ENCODE measurements at regions not wholly inside any gene's neighbourhood (a gene's known extent, or its start where the extent isn't known, plus 50 kb on each side); places are given as distances from the start of the nearest gene placed in this dataset.

- 83% methylated on average over 2 of the region's 2 CpGs for WGBS (ENCODE audit: insufficient coverage)
- no peak overlapping the region for H3K9ac ChIP-seq (ENCODE audit: insufficient read depth, low read length, poor library complexity, severe bottlenecking)
- no peak for TF ChIP-seq CTCF (IDR thresholded peaks at IDR 0.05)
Measured at GRCh38 chr1:242703467-242703866, 179.0 kb upstream of the PLD5 start.

GRCh38 chr1:242692988-242693387 lies 168.5 kb upstream of the PLD5 start:
- H3K27me3 ChIP-seq (ENCODE audit: control insufficient read depth in 2 of 2, insufficient read depth in 2 of 2, low read length in 2 of 2), result no peaks in the 10 kb centered on the region
- H3K4me1 ChIP-seq (ENCODE audit: control insufficient read depth in 1 of 2, insufficient read depth in 2 of 2, low read length in 2 of 2), result no peaks in the 10 kb centered on the region
- no peak for DNase-seq
- Mint-ChIP-seq H3K27me3 (ENCODE audit: low read depth in 3 of 3) (no peaks in the 10 kb centered on the region), H3K4me1 (no peaks in the 10 kb centered on the region), H3K36me3 (no peaks in the 10 kb centered on the region), H3K4me3 (no peak overlapping the region), H3K9me3 (peaks cover 0 to 19% (median 6%) of the 10 kb centered on the region in 7 donors), H3K27ac (no peak overlapping the region)
- no peak overlapping the region for H3K27ac ChIP-seq (ENCODE audit: low read depth in 1 of 2, low read length in 2 of 2)
- no peaks in the 10 kb centered on the region for H4K20me1 ChIP-seq (ENCODE audit: insufficient read depth, low read length)
- H3K4me3 ChIP-seq (replicated peaks in 1 of 3; ENCODE audit: low read depth in 2 of 3, low read length in 3 of 3), result no peak overlapping the region
- no peaks in the 10 kb centered on the region for H3K79me2 ChIP-seq (ENCODE audit: insufficient read depth, low read length)
- TF ChIP-seq CTCF (IDR thresholded peaks at IDR 0.05), result no peak
- no peak overlapping the region for H3K9ac ChIP-seq (ENCODE audit: insufficient read depth, low read length, poor library complexity, severe bottlenecking)
- no peaks in the 10 kb centered on the region for H3K36me3 ChIP-seq (replicated peaks in 1 of 2; ENCODE audit: control insufficient read depth in 1 of 2, insufficient read depth in 2 of 2, low read length in 2 of 2)
- no peak overlapping the region for H2AFZ ChIP-seq (ENCODE audit: insufficient read depth, low read depth, low read length, poor library complexity, severe bottlenecking)
- H3K4me2 ChIP-seq (replicated peaks; ENCODE audit: extremely low read depth, low read length, poor library complexity, severe bottlenecking), result no peak overlapping the region
- intact Hi-C loops (cut with micrococcal nuclease), result no loop called here
- 86% methylated on average over 2 of the region's 2 CpGs for WGBS (ENCODE audit: insufficient coverage)
- peaks cover 4 to 7% of the 10 kb centered on the region in 2 donors for H3K9me3 ChIP-seq (replicated peaks in 1 of 2; ENCODE audit: control insufficient read depth in 1 of 2, insufficient read depth in 1 of 2, low read length in 2 of 2)

More at GRCh38 chr1:242703467-242703866, 179.0 kb upstream of the PLD5 start:
- Mint-ChIP-seq H3K4me1 (no peaks in the 10 kb centered on the region), H3K4me3 (no peak overlapping the region), H3K27ac (no peak overlapping the region), H3K27me3 (ENCODE audit: low read depth in 3 of 3) (peaks cover 0 to 3% (median 2%) of the 10 kb centered on the region in 3 donors), H3K9me3 (peaks cover 0 to 4% (median 0%) of the 10 kb centered on the region in 7 donors), H3K36me3 (no peaks in the 10 kb centered on the region)
- Histone ChIP-seq H3K79me2 (ENCODE audit: insufficient read depth, low read length) (no peaks in the 10 kb centered on the region), H3K9me3 (replicated peaks in 1 of 2; ENCODE audit: control insufficient read depth in 1 of 2, insufficient read depth in 1 of 2, low read length in 2 of 2) (no peaks in the 10 kb centered on the region), H3K36me3 (replicated peaks in 1 of 2; ENCODE audit: control insufficient read depth in 1 of 2, insufficient read depth in 2 of 2, low read length in 2 of 2) (no peaks in the 10 kb centered on the region), H2AFZ (ENCODE audit: insufficient read depth, low read depth, low read length, poor library complexity, severe bottlenecking) (no peak overlapping the region), H3K4me3 (replicated peaks in 1 of 3; ENCODE audit: low read depth in 2 of 3, low read length in 3 of 3) (no peak overlapping the region), H3K27me3 (ENCODE audit: control insufficient read depth in 2 of 2, insufficient read depth in 2 of 2, low read length in 2 of 2) (no peaks in the 10 kb centered on the region), H4K20me1 (ENCODE audit: insufficient read depth, low read length) (no peaks in the 10 kb centered on the region), H3K4me1 (ENCODE audit: control insufficient read depth in 1 of 2, insufficient read depth in 2 of 2, low read length in 2 of 2) (no peaks in the 10 kb centered on the region), H3K27ac (ENCODE audit: low read depth in 1 of 2, low read length in 2 of 2) (no peak overlapping the region), H3K4me2 (replicated peaks; ENCODE audit: extremely low read depth, low read length, poor library complexity, severe bottlenecking) (no peak overlapping the region)
- intact Hi-C loops (cut with micrococcal nuclease), result no loop called here
- DNase-seq, result no peak

Measured in CD14-positive monocyte (primary cell).